GM12878 (cell line): ENCODE measurements at regions not wholly inside any gene's neighbourhood (a gene's known extent, or its start where the extent isn't known, plus 50 kb on each side); places are given as distances from the start of the nearest gene placed in this dataset.

ENCODE experiments used
- ZSCAN29 ChIP-seq: fragments of 450-650 bp; IDR thresholded peaks from 2 replicates; pipeline ENCODE4 v1.6.1; 2017; ENCODE audit warnings: mild to moderate bottlenecking, moderate library complexity
- TF ChIP-seq, protein P1 (sequence below), 3 experiments: IDR thresholded peaks in 2 of 3; conservative IDR thresholded peaks in 1 of 3; 2 replicates each; pipeline ENCODE4 v1.5.1; 2011; ENCODE audit warnings: low read depth in 3 of 3, low read length in 3 of 3, mild to moderate bottlenecking in 3 of 3, control low read depth in 2 of 3, moderate library complexity in 2 of 3, inconsistent platforms in 1 of 3, mixed read lengths in 1 of 3; ENCODE audit not compliant: control insufficient read depth in 2 of 3, insufficient read depth in 1 of 3; ENCODE audit errors: extremely low read depth in 1 of 3

DNA sequence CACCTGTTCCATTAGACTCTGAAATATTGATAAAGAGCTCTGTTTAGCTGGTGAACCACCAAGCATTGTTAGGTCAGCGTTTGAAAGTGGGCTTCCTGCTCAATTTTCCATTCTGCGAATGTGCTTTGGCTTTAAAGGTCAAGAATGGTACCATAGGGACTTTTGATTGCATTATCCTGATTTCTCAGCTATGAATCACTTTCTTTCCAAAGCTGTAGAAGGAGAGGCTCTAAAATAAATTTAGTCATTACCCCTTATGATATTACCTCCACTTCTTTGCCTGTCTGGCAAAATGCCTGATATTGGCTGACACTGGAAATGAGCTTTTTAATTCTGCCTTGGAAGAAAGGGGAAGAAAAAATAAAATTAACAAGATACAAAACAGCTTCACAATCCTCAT lies 237.2 kb upstream of the CTNND2 start:
- TF ChIP-seq ZSCAN29: no peak
- TF ChIP-seq, protein P1, sequence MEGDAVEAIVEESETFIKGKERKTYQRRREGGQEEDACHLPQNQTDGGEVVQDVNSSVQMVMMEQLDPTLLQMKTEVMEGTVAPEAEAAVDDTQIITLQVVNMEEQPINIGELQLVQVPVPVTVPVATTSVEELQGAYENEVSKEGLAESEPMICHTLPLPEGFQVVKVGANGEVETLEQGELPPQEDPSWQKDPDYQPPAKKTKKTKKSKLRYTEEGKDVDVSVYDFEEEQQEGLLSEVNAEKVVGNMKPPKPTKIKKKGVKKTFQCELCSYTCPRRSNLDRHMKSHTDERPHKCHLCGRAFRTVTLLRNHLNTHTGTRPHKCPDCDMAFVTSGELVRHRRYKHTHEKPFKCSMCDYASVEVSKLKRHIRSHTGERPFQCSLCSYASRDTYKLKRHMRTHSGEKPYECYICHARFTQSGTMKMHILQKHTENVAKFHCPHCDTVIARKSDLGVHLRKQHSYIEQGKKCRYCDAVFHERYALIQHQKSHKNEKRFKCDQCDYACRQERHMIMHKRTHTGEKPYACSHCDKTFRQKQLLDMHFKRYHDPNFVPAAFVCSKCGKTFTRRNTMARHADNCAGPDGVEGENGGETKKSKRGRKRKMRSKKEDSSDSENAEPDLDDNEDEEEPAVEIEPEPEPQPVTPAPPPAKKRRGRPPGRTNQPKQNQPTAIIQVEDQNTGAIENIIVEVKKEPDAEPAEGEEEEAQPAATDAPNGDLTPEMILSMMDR (IDR thresholded peaks at IDR 0.05 in 2 of 3, conservative IDR thresholded peaks at IDR 0.05 in 1 of 3; ENCODE audit: control insufficient read depth in 2 of 3, extremely low read depth in 1 of 3, insufficient read depth in 1 of 3, low read depth in 3 of 3, low read length in 3 of 3): no peak
